Activated gamma-delta T cell treated with anti-CD3 and anti-CD28 coated beads, Interleukin-2, amount 50 U/mL, for 16 hours (primary cell): ENCODE measurements at regions not wholly inside any gene's neighbourhood (a gene's known extent, or its start where the extent isn't known, plus 50 kb on each side); places are given as distances from the start of the nearest gene placed in this dataset.

ENCODE experiments used
- DNase-seq: peaks from one replicate; pipeline ENCODE4 v3.0.0-alpha.2; 2020; ENCODE audit warnings: low read depth

GRCh38 chr5:160511280-160511929 is 89.8 kb downstream of the PTTG1 start:
- DNase-seq, result no peak
